Mesenchymal stem cell (in vitro differentiated cells and primary cell): ENCODE measurements at regions not wholly inside any gene's neighbourhood (a gene's known extent, or its start where the extent isn't known, plus 50 kb on each side); places are given as distances from the start of the nearest gene placed in this dataset.
A peak's percentile ranks its signal among the peaks of the same experiment; 100 is the strongest.

ENCODE experiments used
- DNase-seq: peaks from one replicate; pipeline ENCODE4 v3.0.0-alpha.2; 2013
- H2AFZ ChIP-seq: one replicate; pipeline ENCODE4 v1.6.1; 2013; ENCODE audit warnings: low read depth, mild to moderate bottlenecking, control low read depth, inconsistent platforms, low read length, moderate library complexity
- H2AK5ac ChIP-seq: 2 replicates; pipeline ENCODE4 v1.6.1; 2013; ENCODE audit warnings: low read length, moderate library complexity, mild to moderate bottlenecking, inconsistent platforms; ENCODE audit not compliant: severe bottlenecking
- H2BK120ac ChIP-seq: one replicate; pipeline ENCODE4 v1.6.1; 2013; ENCODE audit warnings: low read depth, mild to moderate bottlenecking, inconsistent platforms, low read length, moderate library complexity
- H2BK12ac ChIP-seq, 2 experiments: one replicate each; pipeline ENCODE4 v1.6.1; 2013; ENCODE audit warnings: inconsistent platforms in 2 of 2, low read length in 2 of 2, mild to moderate bottlenecking in 2 of 2, moderate library complexity in 2 of 2, control low read depth in 1 of 2
- H2BK15ac ChIP-seq: one replicate; pipeline ENCODE4 v1.6.1; 2013; ENCODE audit warnings: mild to moderate bottlenecking, low read depth, inconsistent platforms; ENCODE audit not compliant: poor library complexity, severe bottlenecking
- H2BK5ac ChIP-seq: 2 replicates; pipeline ENCODE4 v1.6.1; 2013; ENCODE audit warnings: low read depth, mild to moderate bottlenecking, low read length, control low read depth, inconsistent platforms; ENCODE audit not compliant: poor library complexity, severe bottlenecking
- H3K14ac ChIP-seq, 2 experiments: one replicate each; pipeline ENCODE4 v1.6.1; 2013; ENCODE audit warnings: inconsistent platforms in 2 of 2, low read length in 2 of 2, control low read depth in 1 of 2, mild to moderate bottlenecking in 1 of 2, moderate library complexity in 1 of 2
- H3K18ac ChIP-seq, 2 experiments: one replicate each; pipeline ENCODE4 v1.6.1; 2013; ENCODE audit warnings: inconsistent platforms in 2 of 2, low read length in 2 of 2, control low read depth in 1 of 2, low read depth in 1 of 2, mild to moderate bottlenecking in 1 of 2
- H3K23ac ChIP-seq, 2 experiments: one replicate each; pipeline ENCODE4 v1.6.1; 2013; ENCODE audit warnings: inconsistent platforms in 2 of 2, low read length in 2 of 2, mild to moderate bottlenecking in 2 of 2, moderate library complexity in 2 of 2, control low read depth in 1 of 2
- H3K27ac ChIP-seq: 2 replicates; pipeline ENCODE4 v1.5.1; 2013; ENCODE audit warnings: mild to moderate bottlenecking, moderate library complexity, low read length, control low read depth, inconsistent platforms; ENCODE audit not compliant: poor library complexity, severe bottlenecking
- H3K27me3 ChIP-seq, 2 experiments: 2 replicates each; pipeline versions ENCODE4 v1.6.1 to v1.7.0; 2013; ENCODE audit warnings: low read length in 2 of 2, mild to moderate bottlenecking in 2 of 2, moderate library complexity in 2 of 2, control low read depth in 1 of 2, inconsistent platforms in 1 of 2; ENCODE audit not compliant: control insufficient read depth in 1 of 2, insufficient read depth in 1 of 2
- H3K36me3 ChIP-seq, 2 experiments: 2 replicates each; pipeline versions ENCODE4 v1.6.1 to v1.7.0; 2013; ENCODE audit warnings: low read length in 2 of 2, control low read depth in 1 of 2, inconsistent platforms in 1 of 2, low read depth in 1 of 2, mild to moderate bottlenecking in 1 of 2; ENCODE audit not compliant: insufficient read depth in 2 of 2, control insufficient read depth in 1 of 2
- H3K4ac ChIP-seq, 2 experiments: one replicate each; pipeline ENCODE4 v1.6.1; 2013; ENCODE audit warnings: inconsistent platforms in 2 of 2, low read length in 2 of 2, mild to moderate bottlenecking in 2 of 2, moderate library complexity in 2 of 2, control low read depth in 1 of 2, low read depth in 1 of 2
- H3K4me1 ChIP-seq: 2 replicates; pipeline ENCODE4 v1.6.1; 2013; ENCODE audit warnings: low read depth, low read length, control low read depth; ENCODE audit not compliant: control insufficient read depth, insufficient read depth
- H3K4me2 ChIP-seq: 2 replicates; pipeline ENCODE4 v1.6.1; 2013; ENCODE audit warnings: low read length, mild to moderate bottlenecking, inconsistent platforms; ENCODE audit not compliant: poor library complexity, severe bottlenecking
- H3K4me3 ChIP-seq, 2 experiments: 2 replicates each; pipeline versions ENCODE4 v1.5.1 to v1.7.0; 2013; ENCODE audit warnings: low read length in 2 of 2, mild to moderate bottlenecking in 2 of 2, control low read depth in 1 of 2, low read depth in 1 of 2; ENCODE audit not compliant: insufficient read depth in 1 of 2
- H3K79me1 ChIP-seq: replicated peaks from 2 replicates; pipeline ENCODE4 v1.6.1; 2013; ENCODE audit warnings: mild to moderate bottlenecking, control low read depth, low read length, inconsistent platforms; ENCODE audit not compliant: poor library complexity, severe bottlenecking
- H3K9ac ChIP-seq: 2 replicates; pipeline ENCODE4 v1.7.0; 2013; ENCODE audit warnings: mild to moderate bottlenecking, low read length, moderate library complexity
- H3K9me3 ChIP-seq: 2 replicates; pipeline ENCODE4 v1.7.0; 2013; ENCODE audit warnings: mild to moderate bottlenecking, low read length; ENCODE audit not compliant: control insufficient read depth
- H4K8ac ChIP-seq: one replicate; pipeline ENCODE4 v1.6.1; 2013; ENCODE audit warnings: inconsistent platforms, mild to moderate bottlenecking, low read length, moderate library complexity
- H4K91ac ChIP-seq: one replicate; pipeline ENCODE4 v1.6.1; 2013; ENCODE audit warnings: mild to moderate bottlenecking, low read length, inconsistent platforms
- WGBS: methylation state at CpG from one replicate; pipeline ENCODE4 v1.1.7; 2013; ENCODE audit warnings: mixed read lengths; 5-methylcytosine and 5-hydroxymethylcytosine counted together

- Histone ChIP-seq H2BK5ac (no peak overlapping the region), H3K27me3 (no peaks in the 10 kb centered on the region), H3K4me1 (no peaks in the 10 kb centered on the region), H3K4ac (no peak overlapping the region), H3K18ac (no peak overlapping the region), H2BK12ac (no peak overlapping the region), H2AFZ (no peak overlapping the region), H4K91ac (no peak overlapping the region), H3K4me2 (no peak overlapping the region), H4K8ac (no peak overlapping the region), H2AK5ac (no peak overlapping the region), H3K23ac (no peak overlapping the region), H3K9ac (no peak overlapping the region), H3K79me1 (no peaks in the 10 kb centered on the region), H3K27ac (no peak overlapping the region), H3K14ac (no peak overlapping the region), H3K4me3 (no peak overlapping the region), H3K36me3 (no peaks in the 10 kb centered on the region), H2BK120ac (no peak overlapping the region), H3K9me3 (peaks cover 3% of the 10 kb centered on the region), H2BK15ac (no peak overlapping the region)
- WGBS, result 80% methylated on average over 2 of the region's 2 CpGs
- DNase-seq, result no peak
Measured at GRCh38 chr6:145295746-145296145, 439.6 kb downstream of the EPM2A start.

- Histone ChIP-seq H2BK120ac (no peak overlapping the region), H3K18ac (no peak overlapping the region)
Measured at GRCh38 chr6:145305670-145306069, 429.6 kb downstream of the EPM2A start.

GRCh38 chr6:145306489-145306888, 428.8 kb downstream of the EPM2A start:
- Histone ChIP-seq H3K27me3 (no peaks in the 10 kb centered on the region), H3K4me3 (no peak overlapping the region), H3K9me3 (no peaks in the 10 kb centered on the region), H4K8ac (no peak overlapping the region), H4K91ac (no peak overlapping the region), H3K4ac (no peak overlapping the region), H3K27ac (no peak overlapping the region), H2BK120ac (no peak overlapping the region), H3K36me3 (no peaks in the 10 kb centered on the region), H3K23ac (no peak overlapping the region), H3K14ac (no peak overlapping the region), H3K9ac (no peak overlapping the region), H3K4me1 (no peaks in the 10 kb centered on the region), H3K4me2 (no peak overlapping the region), H2BK5ac (no peak overlapping the region), H2BK15ac (no peak overlapping the region), H2BK12ac (no peak overlapping the region), H2AFZ (no peak overlapping the region), H2AK5ac (no peak overlapping the region), H3K18ac (no peak overlapping the region), H3K79me1 (no peaks in the 10 kb centered on the region)
- DNase-seq, result no peak
- WGBS, result 91% methylated on average over 5 of the region's 5 CpGs

More at GRCh38 chr6:145305670-145306069, 429.6 kb downstream of the EPM2A start:
- H2BK5ac ChIP-seq, result no peak overlapping the region
- WGBS, result no CpG with 5 or more reads among the region's 1 CpG
- no peak overlapping the region for H3K4me3 ChIP-seq
- H2AFZ ChIP-seq, result no peak overlapping the region
- no peak overlapping the region for H3K14ac ChIP-seq
- H2BK15ac ChIP-seq, result no peak overlapping the region
- no peak overlapping the region for H4K8ac ChIP-seq
- H3K9me3 ChIP-seq, result no peaks in the 10 kb centered on the region
- no peak overlapping the region for H2AK5ac ChIP-seq
- no peaks in the 10 kb centered on the region for H3K4me1 ChIP-seq
- H3K4ac ChIP-seq, result no peak overlapping the region
- H2BK12ac ChIP-seq, result no peak overlapping the region
- no peak overlapping the region for H3K9ac ChIP-seq
- H3K4me2 ChIP-seq, result no peak overlapping the region
- no peak overlapping the region for H4K91ac ChIP-seq
- no peak for DNase-seq
- H3K27me3 ChIP-seq, result no peaks in the 10 kb centered on the region
- no peak overlapping the region for H3K23ac ChIP-seq
- no peaks in the 10 kb centered on the region for H3K79me1 ChIP-seq
- no peak overlapping the region for H3K27ac ChIP-seq
- H3K36me3 ChIP-seq, result no peaks in the 10 kb centered on the region

- Histone ChIP-seq H3K23ac (no peak overlapping the region), H3K9ac (peak overlapping the region; percentile 23), H2BK12ac (no peak overlapping the region), H3K27ac (no peak overlapping the region), H3K9me3 (no peaks in the 10 kb centered on the region), H3K4ac (no peak overlapping the region), H3K4me1 (peaks cover 1% of the 10 kb centered on the region), H2BK5ac (no peak overlapping the region), H4K91ac (no peak overlapping the region), H2BK15ac (no peak overlapping the region), H3K27me3 (no peaks in the 10 kb centered on the region), H3K79me1 (no peaks in the 10 kb centered on the region), H2AFZ (no peak overlapping the region), H3K14ac (no peak overlapping the region), H2BK120ac (no peak overlapping the region), H4K8ac (no peak overlapping the region), H3K4me2 (no peak overlapping the region), H3K4me3 (no peak overlapping the region), H3K36me3 (no peaks in the 10 kb centered on the region), H3K18ac (no peak overlapping the region), H2AK5ac (no peak overlapping the region)
- WGBS, result 95% methylated on average over 1 of the region's 3 CpGs
- peak; percentile 5 for DNase-seq
Measured at GRCh38 chr6:145309842-145310535, 425.3 kb downstream of the EPM2A start.
